WTC11 (cell line): ENCODE measurements at regions not wholly inside any gene's neighbourhood (a gene's known extent, or its start where the extent isn't known, plus 50 kb on each side); places are given as distances from the start of the nearest gene placed in this dataset.

Source experiments
- ATAC-seq: fragments of 200-7000 bp; cut with Tn5 transposase; 2 replicates; pipeline ENCODE4 v1.10.0; 2021; ENCODE audit warnings: mild to moderate bottlenecking, moderate library complexity
- CTCF ChIA-PET: fragments of 300-600 bp; sonication (Branson Sonifier 250); formaldehyde crosslinking; loops from one replicate; lab custom pipeline; 2021; ENCODE audit warnings: antibody characterized with exemption; lab: Charles Lee
- POLR2A ChIA-PET: fragments of 350-600 bp; sonication (Branson Sonifier 250); formaldehyde crosslinking; loops from one replicate; lab custom pipeline; 2021; ENCODE audit warnings: antibody characterized with exemption; lab: Charles Lee
- DNase-seq: peaks from one replicate; pipeline ENCODE4 v3.0.0; 2021; ENCODE audit warnings: low spot score
- H3K27ac Mint-ChIP-seq: 2 replicates; pipeline ENCODE4 v1.8.0; 2021; ENCODE audit warnings: mixed read lengths
- H3K27me3 Mint-ChIP-seq: 2 replicates; pipeline ENCODE4 v1.8.0; 2021; ENCODE audit warnings: low read depth, mild to moderate bottlenecking, moderate library complexity, mixed read lengths
- H3K36me3 Mint-ChIP-seq: 2 replicates; pipeline ENCODE4 v1.8.0; 2021; ENCODE audit warnings: mixed read lengths
- H3K4me1 Mint-ChIP-seq: 2 replicates; pipeline ENCODE4 v1.8.0; 2022; ENCODE audit warnings: mixed read lengths
- H3K4me3 Mint-ChIP-seq: 2 replicates; pipeline ENCODE4 v1.8.0; 2021; ENCODE audit warnings: mild to moderate bottlenecking, moderate library complexity, mixed read lengths
- H3K9me3 Mint-ChIP-seq: 2 replicates; pipeline ENCODE4 v1.8.0; 2021; ENCODE audit warnings: mixed read lengths
- AFF4 ChIP-seq: sonication (generic); formaldehyde crosslinking; IDR thresholded peaks from 2 replicates; pipeline ENCODE4 v1.8.1; 2023; ENCODE audit warnings: mild to moderate bottlenecking, missing genetic modification reagents, borderline replicate concordance
- ATF3 ChIP-seq: sonication (generic); formaldehyde crosslinking; conservative IDR thresholded peaks from 2 replicates; pipeline ENCODE4 v1.8.1; 2022; ENCODE audit warnings: mild to moderate bottlenecking, missing genetic modification reagents
- E2F1 ChIP-seq: sonication (generic); formaldehyde crosslinking; IDR thresholded peaks from 2 replicates; pipeline ENCODE4 v1.8.0; 2022; ENCODE audit warnings: mild to moderate bottlenecking, missing genetic modification reagents
- ELF4 ChIP-seq: sonication (generic); formaldehyde crosslinking; IDR thresholded peaks from 2 replicates; pipeline ENCODE4 v1.8.1; 2022; ENCODE audit warnings: low read depth, mild to moderate bottlenecking, moderate library complexity, missing genetic modification reagents
- ETV6 ChIP-seq: sonication (generic); formaldehyde crosslinking; IDR thresholded peaks from 2 replicates; pipeline ENCODE4 v1.8.1; 2022; ENCODE audit warnings: mild to moderate bottlenecking, missing genetic modification reagents
- FOXJ3 ChIP-seq: sonication (generic); formaldehyde crosslinking; IDR thresholded peaks from 2 replicates; pipeline ENCODE4 v1.9.0; 2021; ENCODE audit warnings: missing genetic modification reagents, mild to moderate bottlenecking, borderline replicate concordance
- HMGXB4 ChIP-seq: sonication (generic); formaldehyde crosslinking; IDR thresholded peaks from 2 replicates; pipeline ENCODE4 v1.8.1; 2023; ENCODE audit warnings: mild to moderate bottlenecking, moderate library complexity, missing genetic modification reagents
- JUN ChIP-seq: sonication (generic); formaldehyde crosslinking; IDR thresholded peaks from 2 replicates; pipeline ENCODE4 v1.8.0; 2023; ENCODE audit warnings: mild to moderate bottlenecking, missing genetic modification reagents
- MYBL2 ChIP-seq: sonication (generic); formaldehyde crosslinking; IDR thresholded peaks from 2 replicates; pipeline ENCODE4 v1.8.1; 2023; ENCODE audit warnings: mild to moderate bottlenecking, moderate library complexity, missing genetic modification reagents
- NFE2L1 ChIP-seq: sonication (generic); formaldehyde crosslinking; IDR thresholded peaks from 2 replicates; pipeline ENCODE4 v1.8.1; 2023; ENCODE audit warnings: missing genetic modification reagents
- NR3C1 ChIP-seq: sonication (generic); formaldehyde crosslinking; conservative IDR thresholded peaks from 2 replicates; pipeline ENCODE4 v1.8.1; 2023; ENCODE audit warnings: low read depth, mild to moderate bottlenecking, missing genetic modification reagents
- OVOL2 ChIP-seq: fragments of 250-450 bp; sonication (Bioruptor Pico); IDR thresholded peaks from 2 replicates; pipeline ENCODE4 v1.9.0; 2021; ENCODE audit warnings: mild to moderate bottlenecking, borderline replicate concordance
- PRDM15 ChIP-seq: sonication (generic); formaldehyde crosslinking; IDR thresholded peaks from 2 replicates; pipeline ENCODE4 v1.8.0; 2022; ENCODE audit warnings: missing genetic modification reagents
- RORB ChIP-seq: fragments of 250-450 bp; sonication (Bioruptor Pico); IDR thresholded peaks from 2 replicates; pipeline ENCODE4 v1.9.0; 2021; ENCODE audit warnings: mild to moderate bottlenecking
- SMAD4 ChIP-seq: sonication (generic); formaldehyde crosslinking; IDR thresholded peaks from 2 replicates; pipeline ENCODE4 v1.8.0; 2022; ENCODE audit warnings: mild to moderate bottlenecking, missing genetic modification reagents
- TCF7 ChIP-seq: sonication (generic); formaldehyde crosslinking; IDR thresholded peaks from 2 replicates; pipeline ENCODE4 v1.8.0; 2022; ENCODE audit warnings: mild to moderate bottlenecking, low read depth, missing genetic modification reagents, moderate library complexity
- TP53 ChIP-seq: sonication (generic); formaldehyde crosslinking; IDR thresholded peaks from 2 replicates; pipeline ENCODE4 v1.8.1; 2023; ENCODE audit warnings: mild to moderate bottlenecking, missing genetic modification reagents
- ZBTB21 ChIP-seq: sonication (generic); formaldehyde crosslinking; IDR thresholded peaks from 2 replicates; pipeline ENCODE4 v1.8.1; 2023; ENCODE audit warnings: mild to moderate bottlenecking, missing genetic modification reagents, borderline replicate concordance
- ZNF121 ChIP-seq: sonication (generic); formaldehyde crosslinking; IDR thresholded peaks from 2 replicates; pipeline ENCODE4 v1.8.0; 2023; ENCODE audit warnings: missing genetic modification reagents
- ZNF138 ChIP-seq: sonication (generic); formaldehyde crosslinking; conservative IDR thresholded peaks from 2 replicates; pipeline ENCODE4 v1.8.1; 2022; ENCODE audit warnings: mild to moderate bottlenecking, moderate library complexity, missing genetic modification reagents
- ZNF219 ChIP-seq: sonication (generic); formaldehyde crosslinking; IDR thresholded peaks from 2 replicates; pipeline ENCODE4 v1.8.0; 2023; ENCODE audit warnings: missing genetic modification reagents, mild to moderate bottlenecking, borderline replicate concordance
- ZNF416 ChIP-seq: fragments of 250-450 bp; sonication (Bioruptor Pico); IDR thresholded peaks from 2 replicates; pipeline ENCODE4 v1.9.0; 2021; ENCODE audit warnings: mild to moderate bottlenecking, inconsistent platforms
- ZNF671 ChIP-seq: fragments of 250-450 bp; sonication (Bioruptor Pico); IDR thresholded peaks from 2 replicates; pipeline ENCODE4 v1.8.0; 2021; ENCODE audit warnings: mild to moderate bottlenecking

- CTCF ChIA-PET = no interaction called here
- H3K36me3 Mint-ChIP-seq = no peaks in the 10 kb centered on the region
These were observed 417.8 kb upstream of the CCL2 start for GRCh38 chr17:33837281-33837680.

GRCh38 chr17:33838281-33838680 is 416.8 kb upstream of the CCL2 start:
- ChIA-PET CTCF (no interaction called here), POLR2A (no interaction called here)
- ATAC-seq = no peak
- no peak for DNase-seq
- TF ChIP-seq HMGXB4 (CRISPR knock-in tag) = no peak
- no peak for TF ChIP-seq TCF7 (CRISPR knock-in tag)
- no peak for TF ChIP-seq ETV6
- TF ChIP-seq PRDM15 = no peak
- TF ChIP-seq ZNF138 (CRISPR knock-in tag) = no peak
- no peak for TF ChIP-seq NFE2L1 (CRISPR knock-in tag)
- TF ChIP-seq ZNF416 (CRISPR knock-in tag) = no peak
- TF ChIP-seq AFF4 (CRISPR knock-in tag) = no peak
- TF ChIP-seq NR3C1 (CRISPR knock-in tag) = no peak
- no peak for TF ChIP-seq ELF4 (CRISPR knock-in tag)
- TF ChIP-seq ZNF121 = no peak
- TF ChIP-seq ATF3 (CRISPR knock-in tag) = no peak
- TF ChIP-seq OVOL2 (CRISPR knock-in tag) = no peak
- no peak for TF ChIP-seq ZBTB21 (CRISPR knock-in tag)
- TF ChIP-seq TP53 = no peak
- TF ChIP-seq MYBL2 (CRISPR knock-in tag) = no peak
- TF ChIP-seq E2F1 (CRISPR knock-in tag) = no peak
- TF ChIP-seq RORB (CRISPR knock-in tag) = no peak
- Mint-ChIP-seq H3K4me1 (no peaks in the 10 kb centered on the region), H3K27me3 (no peaks in the 10 kb centered on the region), H3K9me3 (no peaks in the 10 kb centered on the region), H3K27ac (no peak overlapping the region), H3K4me3 (no peak overlapping the region), H3K36me3 (no peaks in the 10 kb centered on the region)

More at GRCh38 chr17:33837281-33837680, 417.8 kb upstream of the CCL2 start:
- no peaks in the 10 kb centered on the region for H3K9me3 Mint-ChIP-seq
- H3K4me1 Mint-ChIP-seq = no peaks in the 10 kb centered on the region
- POLR2A ChIA-PET = no interaction called here
- no peak overlapping the region for H3K27ac Mint-ChIP-seq
- no peaks in the 10 kb centered on the region for H3K27me3 Mint-ChIP-seq
- no peak for ATAC-seq
- no peak overlapping the region for H3K4me3 Mint-ChIP-seq
- DNase-seq = no peak
- TF ChIP-seq SMAD4 (CRISPR knock-in tag) (no peak), FOXJ3 (CRISPR knock-in tag) (no peak), JUN (CRISPR knock-in tag) (no peak), ZNF671 (CRISPR knock-in tag) (no peak), ZNF219 (CRISPR knock-in tag) (no peak), OVOL2 (CRISPR knock-in tag) (no peak)
